Epidermal melanocyte (primary cell): ENCODE measurements at regions not wholly inside any gene's neighbourhood (a gene's known extent, or its start where the extent isn't known, plus 50 kb on each side); places are given as distances from the start of the nearest gene placed in this dataset.

Source experiments
- DNase-seq: peaks from one replicate; pipeline ENCODE4 v3.0.0; 2011; ENCODE audit warnings: low spot score; ENCODE audit not compliant: insufficient read length

GRCh38 chr1:193701759-193702158 lies 515.3 kb upstream of the B3GALT2 start:
- DNase-seq = no peak

DNA sequence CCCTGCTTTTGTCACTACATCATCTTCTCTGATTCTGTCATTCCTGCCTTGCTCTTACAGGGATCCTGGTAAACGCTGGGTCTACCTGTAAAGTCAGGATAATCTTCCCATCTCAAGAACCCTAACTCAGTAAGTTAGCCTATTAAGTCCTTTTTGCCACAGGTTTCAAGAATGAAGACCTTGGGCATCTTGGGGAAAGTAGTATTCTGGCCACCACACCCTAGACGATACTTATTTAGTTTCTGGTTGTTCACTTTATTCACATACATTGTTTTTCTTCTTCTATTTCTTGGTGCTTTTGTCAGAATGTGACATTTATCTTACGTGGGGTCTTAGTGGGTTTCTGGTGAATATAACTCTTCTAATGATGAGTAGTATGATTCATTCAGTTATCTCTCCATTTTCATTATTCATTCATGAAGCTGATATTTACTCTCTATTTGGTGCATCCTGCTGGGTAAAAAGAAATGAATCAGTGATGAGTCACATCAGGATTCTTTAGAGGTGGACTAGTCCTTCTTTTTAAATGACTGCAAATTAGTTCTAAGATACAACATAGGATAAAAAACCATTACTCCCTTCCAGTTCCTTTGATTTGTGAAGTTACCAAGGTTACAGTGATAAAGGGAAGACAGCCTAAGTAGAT lies 514.4 kb upstream of the B3GALT2 start:
- DNase-seq = no peak

- DNase-seq = no peak
Measured at GRCh38 chr1:193699261-193699660, 512.8 kb upstream of the B3GALT2 start.

DNA sequence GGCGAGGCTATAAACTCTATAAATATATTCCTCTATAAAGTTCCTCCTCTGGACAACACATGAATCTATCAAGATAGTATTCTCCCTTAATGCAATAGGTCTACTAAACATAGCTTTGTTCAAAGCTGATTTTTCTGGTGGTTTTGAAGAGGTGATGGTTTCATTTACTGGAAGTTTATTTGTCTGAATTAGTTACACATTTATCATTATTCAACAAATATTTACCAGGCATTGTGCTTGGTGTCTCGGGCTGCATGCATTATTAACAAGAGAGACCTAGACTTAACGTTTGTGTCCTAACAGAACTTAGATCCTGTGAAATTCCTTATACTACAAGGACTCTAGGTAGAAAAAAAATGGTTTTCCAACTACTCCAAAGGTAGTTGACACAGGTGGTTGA lies 511.4 kb upstream of the B3GALT2 start:
- DNase-seq = no peak

DNA sequence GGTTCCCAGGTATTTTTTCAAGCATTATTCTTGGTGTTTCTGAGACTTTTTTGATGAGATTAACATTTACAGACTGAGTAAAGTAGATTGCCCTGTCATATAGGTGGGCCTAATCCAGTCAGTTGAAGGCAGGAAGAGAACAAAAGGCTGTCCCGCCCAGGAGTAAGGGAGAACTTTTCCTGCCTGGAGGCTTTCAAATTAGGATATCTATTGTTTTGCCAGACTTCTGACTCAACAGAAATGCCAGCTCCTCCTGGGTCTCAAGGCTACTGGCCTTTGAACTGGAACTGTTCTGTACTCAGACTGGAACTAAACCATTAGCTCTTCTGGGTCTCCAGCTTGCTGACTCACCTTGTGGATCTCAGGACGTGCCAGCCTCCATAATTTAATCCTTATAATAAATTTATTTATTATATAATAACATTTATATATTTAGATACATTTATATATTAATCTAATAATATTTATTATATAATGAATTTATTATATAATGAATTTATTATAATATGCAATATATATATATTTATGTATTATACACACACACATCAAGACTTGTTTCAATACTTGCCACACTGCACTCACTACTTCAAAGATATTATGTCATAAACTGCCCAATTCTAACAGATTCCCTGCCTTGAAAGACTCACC lies 510.8 kb upstream of the B3GALT2 start:
- DNase-seq = no peak

GRCh38 chr1:193694741-193695140 lies 508.3 kb upstream of the B3GALT2 start:
- no peak for DNase-seq

- DNase-seq = no peak
Measured at GRCh38 chr1:193685986-193686385, 499.6 kb upstream of the B3GALT2 start.

DNA sequence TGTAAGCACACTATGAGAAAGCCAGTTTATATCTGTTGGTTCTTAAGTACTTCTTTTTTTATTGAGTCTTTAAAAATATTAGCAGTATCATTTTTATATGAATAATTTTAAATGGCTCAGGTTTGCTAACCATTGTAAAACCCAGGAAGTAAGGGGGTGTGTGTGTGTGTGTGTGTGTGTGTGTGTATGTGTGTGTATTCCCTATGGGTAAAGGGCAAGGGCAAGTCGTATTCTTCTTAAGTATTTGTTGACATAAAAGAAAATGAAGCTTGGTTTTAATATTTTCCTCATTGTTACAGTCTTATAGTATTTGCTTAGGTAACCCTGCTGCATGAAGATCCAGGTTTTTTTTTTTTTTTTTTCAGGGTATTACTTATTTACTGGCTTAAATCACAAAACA lies 495.0 kb upstream of the B3GALT2 start:
- DNase-seq = no peak

DNA sequence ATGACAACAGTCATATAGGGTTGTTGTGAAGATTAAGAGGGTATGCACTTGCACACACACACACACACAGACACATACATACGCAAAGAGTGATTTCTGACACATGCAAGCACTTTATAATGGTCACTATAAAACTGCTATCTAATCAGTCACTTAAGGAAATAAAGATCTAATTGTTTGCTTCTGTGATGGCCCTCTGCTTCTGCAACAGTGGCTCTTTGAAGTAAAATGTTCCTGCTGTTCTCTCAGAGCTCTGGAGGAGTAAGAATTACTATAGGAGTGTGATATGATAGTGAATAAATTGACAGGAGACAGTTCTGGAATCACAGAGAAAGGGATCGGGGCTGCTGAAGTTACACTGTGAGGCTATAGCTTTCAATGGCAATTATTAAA lies 494.5 kb upstream of the B3GALT2 start:
- DNase-seq = no peak

DNA sequence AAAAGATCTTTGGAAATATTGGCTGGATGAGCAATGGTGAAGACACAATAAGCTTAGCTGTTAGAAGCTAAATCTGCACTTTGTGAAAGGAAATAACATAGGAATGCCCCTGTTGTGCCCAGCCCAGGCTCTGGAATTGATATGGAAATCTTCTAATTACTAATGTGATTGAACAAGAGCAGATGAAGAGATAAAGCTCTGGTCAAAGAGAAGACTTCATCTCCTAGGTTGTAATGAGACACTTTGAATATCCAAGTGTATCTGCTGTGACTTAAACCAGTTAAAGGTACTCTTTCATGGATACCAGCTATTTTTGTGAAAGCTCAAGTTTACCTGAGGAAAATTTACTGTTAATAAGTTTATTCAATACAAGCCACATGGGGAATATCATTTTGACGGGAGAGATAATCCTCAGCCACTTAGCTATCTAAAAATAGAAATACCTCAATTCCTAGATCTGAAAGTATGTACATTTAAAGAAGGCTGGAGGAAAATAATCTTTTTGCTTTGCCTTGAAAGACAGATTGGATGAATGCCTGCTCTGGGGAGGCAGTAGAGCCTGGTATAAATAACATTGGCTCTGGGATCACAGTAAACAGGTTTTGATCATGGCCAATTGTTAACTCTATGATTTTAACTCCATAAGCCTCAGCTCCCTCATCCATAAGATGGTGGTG lies 494.0 kb upstream of the B3GALT2 start:
- DNase-seq = no peak

DNA sequence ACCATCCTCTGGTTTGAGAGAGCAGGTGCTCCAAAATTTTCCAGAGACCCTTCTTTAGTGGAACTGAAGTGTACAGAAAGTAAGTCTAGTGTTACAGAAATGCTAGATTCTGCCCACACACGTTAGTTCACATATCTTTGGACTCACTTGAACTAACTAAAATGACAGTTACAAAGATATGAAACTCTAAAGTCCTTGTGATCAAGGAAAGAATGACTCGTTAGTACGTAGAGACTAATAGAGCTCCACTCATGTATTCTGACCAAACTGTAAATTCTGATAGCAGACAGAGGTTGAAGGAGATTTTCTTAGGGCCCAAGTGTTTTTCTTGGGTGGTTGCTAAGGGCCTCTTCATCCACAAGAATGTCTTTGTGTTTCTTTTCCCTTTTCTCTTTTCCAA lies 491.5 kb upstream of the B3GALT2 start:
- DNase-seq = no peak

- no peak for DNase-seq
Measured at GRCh38 chr1:193676996-193677549, 490.7 kb upstream of the B3GALT2 start.

DNA sequence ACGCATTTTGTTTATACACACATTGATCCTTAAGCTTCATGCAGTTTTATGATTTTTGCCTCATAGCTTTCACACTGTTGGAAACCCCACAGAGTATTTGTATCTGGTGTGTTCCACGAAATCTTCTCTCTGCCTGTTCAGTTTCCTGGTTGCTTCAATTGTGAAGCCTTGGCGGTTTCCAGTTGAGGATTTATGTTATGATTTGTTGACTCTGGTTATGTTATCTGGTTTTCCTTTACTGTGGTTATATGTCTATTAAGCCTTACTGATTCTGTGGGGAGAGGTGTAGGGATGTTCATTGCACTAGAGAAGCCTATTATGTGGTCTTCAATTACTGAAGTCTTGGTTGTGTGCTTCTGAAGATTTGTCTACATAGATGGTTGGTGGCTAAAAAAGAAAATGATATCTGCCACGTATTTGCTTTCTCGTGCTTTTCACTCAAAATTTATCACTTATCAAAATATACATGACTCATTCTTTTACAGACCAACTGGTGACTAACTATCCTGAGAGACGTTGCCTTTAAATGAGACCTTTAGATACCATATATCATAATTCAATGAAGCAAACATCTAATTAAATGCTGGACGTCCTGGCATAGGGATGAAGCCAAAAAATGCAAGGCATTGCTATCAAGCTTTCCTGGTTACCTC lies 488.0 kb upstream of the B3GALT2 start:
- DNase-seq = no peak

DNA sequence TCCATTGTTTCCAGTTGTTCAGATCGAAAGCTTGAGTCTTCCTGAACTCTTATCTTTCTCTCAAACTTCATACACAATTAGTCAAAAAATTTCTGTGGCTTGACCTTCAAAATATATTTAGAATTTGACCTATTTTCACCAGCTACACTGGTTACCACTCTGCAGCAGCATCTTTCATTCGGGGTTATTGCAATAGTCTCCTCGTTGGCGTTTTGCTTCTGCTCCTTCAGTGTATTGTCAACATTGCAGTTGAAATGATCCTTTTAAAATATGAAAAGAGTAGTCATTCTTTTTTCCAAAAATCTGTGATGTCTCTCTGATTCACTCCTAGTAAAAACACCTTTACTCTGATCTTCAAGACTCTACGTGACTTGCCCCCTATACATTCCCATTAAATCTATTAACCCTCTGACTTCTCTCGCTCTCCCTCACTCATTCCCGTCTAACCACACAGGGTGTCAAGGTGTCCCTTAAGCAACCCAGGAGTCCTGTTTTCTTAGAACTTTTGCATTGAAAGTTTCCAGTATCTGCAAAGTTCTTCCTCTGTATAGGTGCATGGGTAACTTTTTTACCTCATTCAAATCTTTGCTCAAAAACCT lies 480.2 kb upstream of the B3GALT2 start:
- DNase-seq = no peak

DNA sequence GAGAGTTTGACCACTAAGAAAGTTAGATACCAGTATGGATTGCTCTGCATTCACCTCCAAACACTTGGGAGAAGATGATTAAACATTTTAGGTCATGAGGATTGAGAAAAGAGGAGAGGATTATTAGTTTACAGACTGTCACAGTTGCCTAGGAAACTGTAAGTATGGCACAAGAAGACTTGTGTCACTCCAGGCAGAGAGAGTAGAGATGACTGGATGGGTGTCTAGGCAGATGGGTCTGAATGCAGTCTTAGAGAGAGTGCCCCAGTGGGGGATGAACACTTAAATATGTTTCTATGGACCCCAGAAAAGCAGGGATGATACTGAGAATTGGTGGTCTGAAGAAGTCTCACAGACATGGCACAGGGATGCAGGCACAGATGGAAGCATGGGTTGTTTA lies 477.6 kb upstream of the B3GALT2 start:
- DNase-seq = no peak

GRCh38 chr1:193662030-193662429 lies 475.6 kb upstream of the B3GALT2 start:
- DNase-seq = no peak

- no peak for DNase-seq
Measured at GRCh38 chr1:193661385-193661784, 475.0 kb upstream of the B3GALT2 start.

DNA sequence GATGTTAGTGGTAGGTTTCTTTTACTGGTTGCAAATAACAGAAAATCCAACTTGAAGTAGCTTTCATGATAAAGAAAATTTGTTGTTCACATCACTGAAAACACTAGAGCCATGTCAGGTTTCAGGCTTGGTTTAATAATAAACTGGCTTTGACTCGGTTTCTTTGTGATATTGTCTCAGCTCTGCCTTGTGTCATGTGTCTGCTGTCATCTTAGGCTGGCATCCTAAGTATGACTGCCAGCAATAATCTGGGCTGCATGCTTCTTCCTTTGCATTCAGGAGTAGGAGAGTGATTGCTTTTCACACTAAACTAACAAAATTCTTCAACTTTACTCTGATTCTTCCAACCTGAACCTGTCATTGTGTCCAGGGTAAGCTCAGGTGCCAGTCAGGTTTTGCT lies 474.0 kb upstream of the B3GALT2 start:
- no peak for DNase-seq

DNA sequence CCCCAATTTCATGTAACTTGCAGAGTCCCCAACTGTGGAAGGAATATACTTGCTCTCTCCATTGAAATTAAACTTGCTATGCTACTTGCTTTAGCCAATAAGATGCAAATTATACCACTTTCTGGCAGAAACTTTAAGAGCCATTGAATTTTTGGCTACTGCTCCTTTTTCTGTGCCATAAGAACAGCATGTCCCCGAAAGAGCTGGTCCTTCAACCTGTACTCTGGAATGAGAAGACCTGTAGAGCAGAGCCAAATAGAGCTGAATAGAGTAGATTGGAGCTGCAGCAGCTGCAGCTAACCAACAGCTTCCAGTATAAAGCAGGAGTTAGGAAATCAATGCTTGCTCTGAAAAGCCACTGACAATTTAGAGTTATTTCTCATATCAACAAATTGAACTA lies 472.3 kb upstream of the B3GALT2 start:
- no peak for DNase-seq

DNA sequence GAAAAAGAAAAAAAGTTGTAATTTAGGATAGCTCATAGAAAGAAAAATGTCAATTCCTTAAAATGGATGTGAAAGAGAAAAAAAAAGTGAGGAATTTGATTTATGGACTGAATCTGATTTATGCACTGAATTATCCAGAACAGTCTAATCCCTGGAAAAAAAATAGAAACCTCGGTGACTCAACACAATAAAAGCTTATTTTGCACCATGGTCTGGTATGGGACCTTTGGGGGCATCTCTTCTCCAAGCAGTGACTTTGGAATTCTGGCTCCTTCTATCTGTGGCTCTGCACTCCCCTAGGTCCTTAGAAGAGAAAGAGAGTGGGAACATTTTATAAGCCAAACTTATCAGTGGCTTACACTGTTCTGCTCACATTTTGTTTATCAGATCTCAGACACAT lies 471.7 kb upstream of the B3GALT2 start:
- no peak for DNase-seq

GRCh38 chr1:193657552-193657951 lies 471.1 kb upstream of the B3GALT2 start:
- DNase-seq = no peak

- DNase-seq = no peak
Measured at GRCh38 chr1:193656841-193657240, 470.4 kb upstream of the B3GALT2 start.
